Neuronal stem cell (in vitro differentiated cells): ENCODE measurements at regions not wholly inside any gene's neighbourhood (a gene's known extent, or its start where the extent isn't known, plus 50 kb on each side); places are given as distances from the start of the nearest gene placed in this dataset.
A peak's percentile ranks its signal among the peaks of the same experiment; 100 is the strongest.

ENCODE experiments used
- DNase-seq: peaks from one replicate; pipeline ENCODE4 v3.0.0-alpha.2; 2013; ENCODE audit warnings: low spot score
- H2AFZ ChIP-seq: one replicate; pipeline ENCODE4 v1.6.1; 2013; ENCODE audit warnings: mild to moderate bottlenecking, low read length, inconsistent platforms
- H2AK5ac ChIP-seq: 2 replicates; pipeline ENCODE4 v1.6.1; 2013; ENCODE audit warnings: low read depth, mild to moderate bottlenecking, inconsistent platforms, low read length, moderate library complexity, mixed read lengths
- H2BK120ac ChIP-seq: 2 replicates; pipeline ENCODE4 v1.6.1; 2013; ENCODE audit warnings: low read depth, mild to moderate bottlenecking, inconsistent platforms, low read length, moderate library complexity, mixed read lengths
- H2BK12ac ChIP-seq: one replicate; pipeline ENCODE4 v1.6.1; 2013; ENCODE audit warnings: low read length, inconsistent platforms
- H2BK15ac ChIP-seq: 2 replicates; pipeline ENCODE4 v1.6.1; 2013; ENCODE audit warnings: mild to moderate bottlenecking, low read length, inconsistent platforms, mixed read lengths
- H2BK5ac ChIP-seq: one replicate; pipeline ENCODE4 v1.6.1; 2013; ENCODE audit warnings: inconsistent platforms, mild to moderate bottlenecking, low read length, moderate library complexity
- H3K14ac ChIP-seq: one replicate; pipeline ENCODE4 v1.6.1; 2013; ENCODE audit warnings: low read length, inconsistent platforms
- H3K18ac ChIP-seq: 2 replicates; pipeline ENCODE4 v1.6.1; 2013; ENCODE audit warnings: low read length, inconsistent platforms
- H3K23ac ChIP-seq: 2 replicates; pipeline ENCODE4 v1.6.1; 2013; ENCODE audit warnings: low read depth, mild to moderate bottlenecking, mixed read lengths, low read length, inconsistent platforms; ENCODE audit not compliant: poor library complexity
- H3K27ac ChIP-seq: replicated peaks from 3 replicates; pipeline ENCODE4 v1.5.1; 2013; ENCODE audit warnings: low read length, inconsistent platforms
- H3K27me3 ChIP-seq, 3 experiments: 2 replicates each; pipeline ENCODE4 v1.6.1; 2013; ENCODE audit warnings: low read length in 3 of 3, mild to moderate bottlenecking in 2 of 3, inconsistent platforms in 1 of 3, low read depth in 1 of 3, mixed read lengths in 1 of 3, moderate library complexity in 1 of 3; ENCODE audit not compliant: control insufficient read depth in 3 of 3, insufficient read depth in 3 of 3
- H3K36me3 ChIP-seq, 2 donors: replicated peaks in 1 of 2; 2 replicates each; pipeline ENCODE4 v1.6.1; 2013; ENCODE audit warnings: low read length in 2 of 2; ENCODE audit not compliant: control insufficient read depth in 2 of 2, insufficient read depth in 2 of 2
- H3K4ac ChIP-seq: 2 replicates; pipeline ENCODE4 v1.6.1; 2013; ENCODE audit warnings: inconsistent platforms, mild to moderate bottlenecking, low read length, moderate library complexity
- H3K4me1 ChIP-seq, 2 donors: 1 replicate in 1 of 2; 2 replicates in 1 of 2; pipeline ENCODE4 v1.6.1; 2013; ENCODE audit warnings: low read length in 2 of 2, low read depth in 1 of 2; ENCODE audit not compliant: control insufficient read depth in 2 of 2, insufficient read depth in 1 of 2
- H3K4me2 ChIP-seq: one replicate; pipeline ENCODE4 v1.6.1; 2013; ENCODE audit warnings: mild to moderate bottlenecking, low read length, inconsistent platforms; ENCODE audit not compliant: insufficient read depth, poor library complexity, severe bottlenecking
- H3K4me3 ChIP-seq, 2 donors: 2 replicates each; pipeline ENCODE4 v1.5.1; 2013; ENCODE audit warnings: low read length in 2 of 2, mild to moderate bottlenecking in 2 of 2, inconsistent platforms in 1 of 2, moderate library complexity in 1 of 2
- H3K79me1 ChIP-seq: one replicate; pipeline ENCODE4 v1.6.1; 2013; ENCODE audit warnings: low read depth, mild to moderate bottlenecking, inconsistent platforms, low read length, moderate library complexity
- H3K9ac ChIP-seq: one replicate; pipeline ENCODE4 v1.6.1; 2013; ENCODE audit warnings: mild to moderate bottlenecking, low read depth, low read length, inconsistent platforms; ENCODE audit not compliant: poor library complexity
- H3K9me3 ChIP-seq, 2 donors: replicated peaks in 1 of 2; 2 replicates each; pipeline versions ENCODE3 to v1.6.1; 2013; ENCODE audit warnings: low read length in 2 of 2, mild to moderate bottlenecking in 2 of 2, inconsistent platforms in 1 of 2, low read depth in 1 of 2, mixed read lengths in 1 of 2, moderate library complexity in 1 of 2; ENCODE audit not compliant: control insufficient read depth in 2 of 2, insufficient read depth in 1 of 2
- H4K8ac ChIP-seq: one replicate; pipeline ENCODE4 v1.6.1; 2013; ENCODE audit warnings: low read depth, mild to moderate bottlenecking, inconsistent platforms, low read length, moderate library complexity
- H4K91ac ChIP-seq: one replicate; pipeline ENCODE4 v1.6.1; 2013; ENCODE audit warnings: low read length, low read depth, mild to moderate bottlenecking, inconsistent platforms; ENCODE audit not compliant: poor library complexity
- WGBS, 2 donors: extraction: QIAGEN DNeasy Blood & Tissue Kit; methylation state at CpG; one replicate each; pipeline ENCODE4 v1.1.7; 2013; ENCODE audit warnings: missing lambda C conversion rate in 2 of 2, mixed read lengths in 1 of 2; ENCODE audit not compliant: insufficient read length in 2 of 2, insufficient replicate concordance in 1 of 2; ENCODE audit errors: extremely low coverage in 2 of 2; 5-methylcytosine and 5-hydroxymethylcytosine counted together

DNA sequence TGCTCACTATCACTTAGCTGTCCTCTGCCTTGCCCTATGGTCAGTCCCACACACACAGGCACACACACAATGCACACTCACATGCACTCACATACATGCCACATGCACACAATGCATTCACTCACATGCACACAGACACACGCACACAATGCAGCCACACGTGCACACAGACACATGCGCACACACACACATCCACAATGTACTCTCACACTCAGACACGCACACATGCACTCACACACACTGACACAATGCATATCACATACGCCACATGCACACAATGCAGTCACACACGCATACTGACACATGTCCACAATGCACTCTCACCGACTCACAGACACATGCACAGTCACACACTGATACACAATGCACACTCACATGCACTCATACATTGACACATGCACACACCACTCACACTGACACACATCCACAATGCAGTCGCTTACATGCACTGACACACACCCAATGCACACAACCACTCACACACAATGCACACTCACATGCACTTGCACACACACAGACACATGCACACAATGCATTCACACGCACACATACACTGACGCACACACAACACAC, 99.7 kb downstream of the ENGASE start:
- H3K9me3 ChIP-seq: peaks cover 0 to 9% of the 10 kb centered on the region in 2 donors
- peak overlapping the region; percentile 63 for H3K14ac ChIP-seq
- H2BK120ac ChIP-seq: no peak overlapping the region
- no peak overlapping the region for H2BK15ac ChIP-seq
- H3K4me3 ChIP-seq: peak overlapping the region in 1 of 2 donors; percentile 72
- whole genome bisulfite sequencing, 2 donors: no CpG with 5 or more reads among the region's 10 CpGs
- H4K8ac ChIP-seq: peak overlapping the region; percentile 29
- peak overlapping the region; percentile 81 for H3K9ac ChIP-seq
- peaks cover 0 to 65% (median 3%) of the 10 kb centered on the region in 3 experiments for H3K27me3 ChIP-seq
- no peak overlapping the region for H3K27ac ChIP-seq
- no peak for DNase-seq
- H3K18ac ChIP-seq: peak overlapping the region; percentile 65
- no peak overlapping the region for H2AFZ ChIP-seq
- H3K23ac ChIP-seq: peak overlapping the region; percentile 96
- H3K4ac ChIP-seq: peak overlapping the region; percentile 55
- H2AK5ac ChIP-seq: peak overlapping the region; percentile 70
- H3K79me1 ChIP-seq: no peaks in the 10 kb centered on the region
- H3K4me2 ChIP-seq: no peak overlapping the region
- H4K91ac ChIP-seq: peak overlapping the region; percentile 100
- no peak overlapping the region for H2BK12ac ChIP-seq
- peaks cover 0 to 6% of the 10 kb centered on the region in 2 donors for H3K36me3 ChIP-seq
- no peak overlapping the region for H2BK5ac ChIP-seq
- H3K4me1 ChIP-seq: peaks cover 0 to 11% of the 10 kb centered on the region in 2 donors

GRCh38 chr17:79171188-79171587, 96.6 kb downstream of the ENGASE start:
- WGBS, 2 donors: no CpG with 5 or more reads among the region's 13 CpGs
- no peak overlapping the region for H2BK5ac ChIP-seq
- no peak overlapping the region for H2AFZ ChIP-seq
- peaks cover 0 to 7% of the 10 kb centered on the region in 2 donors for H3K9me3 ChIP-seq
- H3K27me3 ChIP-seq: peaks cover 0 to 62% (median 3%) of the 10 kb centered on the region in 3 experiments
- H3K18ac ChIP-seq: no peak overlapping the region
- H3K27ac ChIP-seq: no peak overlapping the region
- no peak overlapping the region for H3K4me2 ChIP-seq
- peaks cover 0 to 6% of the 10 kb centered on the region in 2 donors for H3K4me1 ChIP-seq
- H3K23ac ChIP-seq: no peak overlapping the region
- no peak overlapping the region for H4K91ac ChIP-seq
- no peak overlapping the region for H4K8ac ChIP-seq
- no peak overlapping the region for H3K14ac ChIP-seq
- no peak overlapping the region for H3K4ac ChIP-seq
- H2BK120ac ChIP-seq: no peak overlapping the region
- H3K36me3 ChIP-seq: peaks cover 0 to 6% of the 10 kb centered on the region in 2 donors
- H2BK15ac ChIP-seq: no peak overlapping the region
- no peak overlapping the region for H3K9ac ChIP-seq
- no peak overlapping the region for H3K4me3 ChIP-seq
- H2AK5ac ChIP-seq: no peak overlapping the region
- no peaks in the 10 kb centered on the region for H3K79me1 ChIP-seq
- DNase-seq: no peak
- no peak overlapping the region for H2BK12ac ChIP-seq

GRCh38 chr17:79169861-79170260, 95.2 kb downstream of the ENGASE start:
- Histone ChIP-seq H2BK5ac (peak overlapping the region; percentile 82), H3K23ac (no peak overlapping the region), H3K4me1 (peaks cover 0 to 6% of the 10 kb centered on the region in 2 donors), H4K8ac (no peak overlapping the region), H3K14ac (peak overlapping the region; percentile 21), H3K36me3 (peaks cover 0 to 6% of the 10 kb centered on the region in 2 donors), H3K4me2 (no peak overlapping the region), H3K4me3 (no peak overlapping the region), H2AFZ (no peak overlapping the region), H2BK15ac (no peak overlapping the region), H3K9me3 (peaks cover 0 to 7% of the 10 kb centered on the region in 2 donors), H3K18ac (peak overlapping the region; percentile 76), H3K27ac (no peak overlapping the region), H4K91ac (no peak overlapping the region), H3K27me3 (peaks cover 0 to 68% (median 3%) of the 10 kb centered on the region in 3 experiments), H2BK12ac (no peak overlapping the region), H3K9ac (no peak overlapping the region), H2AK5ac (no peak overlapping the region), H2BK120ac (no peak overlapping the region), H3K4ac (no peak overlapping the region), H3K79me1 (no peaks in the 10 kb centered on the region)
- no peak for DNase-seq
- no CpG with 5 or more reads among the region's 6 CpGs for WGBS, 2 donors

DNA sequence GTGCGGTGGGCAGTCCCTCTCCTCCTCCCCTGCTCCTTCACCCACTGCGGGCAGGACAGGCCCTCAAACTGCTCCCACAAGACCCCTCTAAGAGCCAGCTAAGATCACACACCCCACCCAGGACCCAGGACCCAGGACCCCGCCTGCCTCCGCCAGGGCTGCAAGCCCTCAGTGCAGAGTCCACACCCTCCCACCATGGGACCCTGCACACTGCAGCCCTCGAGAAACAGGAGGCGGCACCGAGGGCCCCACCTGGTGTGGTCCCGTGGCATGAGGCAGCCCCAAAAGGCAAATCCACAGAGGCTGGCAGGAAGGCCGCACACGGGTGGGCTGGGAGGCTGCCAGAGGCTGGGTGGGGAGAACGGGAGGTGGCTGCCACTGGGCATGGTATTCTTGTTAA, 94.7 kb downstream of the ENGASE start:
- WGBS, 2 donors: no CpG with 5 or more reads among the region's 11 CpGs
- no peak overlapping the region for H3K4me2 ChIP-seq
- H3K79me1 ChIP-seq: no peaks in the 10 kb centered on the region
- H4K8ac ChIP-seq: no peak overlapping the region
- peak overlapping the region; percentile 17 for H3K14ac ChIP-seq
- DNase-seq: no peak
- H2BK5ac ChIP-seq: no peak overlapping the region
- H3K18ac ChIP-seq: peak overlapping the region; percentile 80
- peak overlapping the region; percentile 50 for H3K9ac ChIP-seq
- no peak overlapping the region for H2BK120ac ChIP-seq
- no peak overlapping the region for H3K27ac ChIP-seq
- H3K27me3 ChIP-seq: peaks cover 0 to 73% (median under 1%) of the 10 kb centered on the region in 3 experiments
- H2AK5ac ChIP-seq: peak overlapping the region; percentile 68
- H3K36me3 ChIP-seq: peaks cover 0 to 4% of the 10 kb centered on the region in 2 donors
- H3K4me1 ChIP-seq: peaks cover 0 to 9% of the 10 kb centered on the region in 2 donors
- H3K9me3 ChIP-seq: peaks cover 0 to 4% of the 10 kb centered on the region in 2 donors
- no peak overlapping the region for H3K4me3 ChIP-seq
- H3K4ac ChIP-seq: no peak overlapping the region
- H2BK12ac ChIP-seq: no peak overlapping the region
- no peak overlapping the region for H4K91ac ChIP-seq
- H3K23ac ChIP-seq: no peak overlapping the region
- no peak overlapping the region for H2AFZ ChIP-seq
- H2BK15ac ChIP-seq: no peak overlapping the region
